OCI-LY3 (cell line): ENCODE measurements at regions not wholly inside any gene's neighbourhood (a gene's known extent, or its start where the extent isn't known, plus 50 kb on each side); places are given as distances from the start of the nearest gene placed in this dataset.
"Not testable (repeated sequence)": the region's sequence is repeated elsewhere in the genome, so short reads cannot be mapped to it uniquely, and the experiment has no call there.

Experiments
- EZH2phosphoT487 ChIP-seq: fragments of 200-600 bp; shearing (Covaris generic); IDR thresholded peaks from 2 replicates; pipeline ENCODE4 v1.6.1; 2018; ENCODE audit warnings: antibody characterized with exemption, mixed run types, low read depth
- TF ChIP-seq, protein P1 (sequence below): fragments of 200-600, 300-600 bp; sonication (generic); IDR thresholded peaks from 2 replicates; pipeline ENCODE4 v1.5.1; 2014; ENCODE audit warnings: antibody characterized with exemption, low read length, low read depth

DNA sequence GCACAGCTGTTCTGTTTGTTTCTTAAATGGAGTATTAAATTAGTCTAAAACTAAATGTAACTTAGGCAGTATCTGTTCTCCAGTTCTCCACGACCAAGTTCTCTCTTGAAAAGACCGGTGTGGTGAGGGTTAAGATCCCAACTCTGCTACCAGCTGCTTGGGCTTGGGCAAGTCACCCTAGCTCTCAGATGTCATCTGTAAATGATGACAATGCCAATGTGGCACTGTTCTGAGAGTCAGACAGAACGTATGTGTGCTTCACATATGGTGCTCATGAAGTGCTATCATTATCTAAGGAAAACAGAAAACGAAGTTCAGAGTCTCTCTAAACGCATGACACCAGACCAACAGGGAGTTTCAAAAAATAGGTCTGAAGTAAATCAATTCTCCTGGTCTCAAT lies 4025.0 kb upstream of the TPTE start:
- TF ChIP-seq, protein P1, sequence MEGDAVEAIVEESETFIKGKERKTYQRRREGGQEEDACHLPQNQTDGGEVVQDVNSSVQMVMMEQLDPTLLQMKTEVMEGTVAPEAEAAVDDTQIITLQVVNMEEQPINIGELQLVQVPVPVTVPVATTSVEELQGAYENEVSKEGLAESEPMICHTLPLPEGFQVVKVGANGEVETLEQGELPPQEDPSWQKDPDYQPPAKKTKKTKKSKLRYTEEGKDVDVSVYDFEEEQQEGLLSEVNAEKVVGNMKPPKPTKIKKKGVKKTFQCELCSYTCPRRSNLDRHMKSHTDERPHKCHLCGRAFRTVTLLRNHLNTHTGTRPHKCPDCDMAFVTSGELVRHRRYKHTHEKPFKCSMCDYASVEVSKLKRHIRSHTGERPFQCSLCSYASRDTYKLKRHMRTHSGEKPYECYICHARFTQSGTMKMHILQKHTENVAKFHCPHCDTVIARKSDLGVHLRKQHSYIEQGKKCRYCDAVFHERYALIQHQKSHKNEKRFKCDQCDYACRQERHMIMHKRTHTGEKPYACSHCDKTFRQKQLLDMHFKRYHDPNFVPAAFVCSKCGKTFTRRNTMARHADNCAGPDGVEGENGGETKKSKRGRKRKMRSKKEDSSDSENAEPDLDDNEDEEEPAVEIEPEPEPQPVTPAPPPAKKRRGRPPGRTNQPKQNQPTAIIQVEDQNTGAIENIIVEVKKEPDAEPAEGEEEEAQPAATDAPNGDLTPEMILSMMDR: not testable (repeated sequence)
- TF ChIP-seq EZH2phosphoT487: not testable (repeated sequence)
